Astrocyte of the spinal cord (primary cell): ENCODE measurements at regions not wholly inside any gene's neighbourhood (a gene's known extent, or its start where the extent isn't known, plus 50 kb on each side); places are given as distances from the start of the nearest gene placed in this dataset.

Experiments used
- DNase-seq: peaks from one replicate; pipeline ENCODE4 v3.0.0; 2011; ENCODE audit warnings: low read depth, low spot score
- H3K4me3 ChIP-seq: 2 replicates; pipeline ENCODE4 v1.5.1; 2011; ENCODE audit warnings: low read depth, mild to moderate bottlenecking, low read length, moderate library complexity
- CTCF ChIP-seq: IDR thresholded peaks from 2 replicates; pipeline ENCODE4 v1.5.1; 2012; ENCODE audit warnings: low read depth, mild to moderate bottlenecking, low read length, inconsistent platforms
- in situ Hi-C: cut with HindIII; loops from 2 replicates; pipeline ENCODE4 v1.10.0; 2017; ENCODE audit warnings: low sequenced_read_pairs

DNA sequence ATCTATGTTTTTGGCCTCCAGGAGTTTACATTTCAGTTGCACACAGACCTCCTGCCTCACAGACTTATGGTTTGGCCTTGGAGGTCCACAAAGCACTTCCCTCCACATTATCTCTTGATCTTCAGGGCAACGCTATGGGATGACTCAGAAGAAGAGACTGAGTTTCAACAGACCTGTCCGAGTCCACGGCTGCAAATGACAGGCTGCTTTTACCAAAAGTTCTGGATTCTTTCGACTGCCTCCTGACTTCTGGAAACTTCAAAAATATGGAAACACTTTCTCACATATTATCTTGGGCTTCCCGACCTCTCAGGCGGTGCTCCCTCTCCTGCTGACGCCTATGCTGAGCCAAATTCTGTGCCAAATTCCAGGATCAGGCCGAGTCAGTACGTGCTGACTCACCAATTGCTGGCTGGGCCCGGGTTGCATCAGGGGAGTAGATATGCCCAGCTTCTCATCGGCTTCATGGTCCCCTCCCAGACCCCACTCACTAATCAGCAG is 190.2 kb downstream of the BMP7 start:
- peak; percentile 62 for DNase-seq

GRCh38 chr20:57076951-57077350 is 189.5 kb downstream of the BMP7 start:
- TF ChIP-seq CTCF: no peak
- in situ Hi-C loops: no loop called here
- no peak overlapping the region for H3K4me3 ChIP-seq
- no peak for DNase-seq

More for the DNA sequence above, 190.2 kb downstream of the BMP7 start:
- H3K4me3 ChIP-seq: no peak overlapping the region
- no peak for TF ChIP-seq CTCF
- in situ Hi-C loops: no loop called here

DNA sequence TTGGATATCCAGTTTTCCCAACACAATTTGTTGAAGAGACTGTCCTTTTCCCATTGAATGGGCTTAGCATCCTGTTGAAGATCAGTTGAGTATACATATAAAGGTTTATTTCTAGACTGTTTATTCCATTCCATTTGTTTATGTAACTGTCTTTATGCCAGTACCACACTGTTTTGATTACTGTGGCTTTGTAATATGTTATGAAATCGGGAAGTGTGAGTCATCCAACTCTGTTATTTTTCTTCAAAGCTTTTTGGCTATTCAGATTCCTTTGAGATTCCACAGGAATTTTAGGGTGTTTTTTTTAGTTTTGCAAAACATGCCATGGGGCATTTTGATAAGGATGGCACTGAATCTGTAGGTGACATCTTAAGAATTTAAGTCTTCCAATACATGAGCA is 188.3 kb downstream of the BMP7 start:
- in situ Hi-C loops: no loop called here
- H3K4me3 ChIP-seq: no peak overlapping the region
- no peak for TF ChIP-seq CTCF
- DNase-seq: no peak

DNA sequence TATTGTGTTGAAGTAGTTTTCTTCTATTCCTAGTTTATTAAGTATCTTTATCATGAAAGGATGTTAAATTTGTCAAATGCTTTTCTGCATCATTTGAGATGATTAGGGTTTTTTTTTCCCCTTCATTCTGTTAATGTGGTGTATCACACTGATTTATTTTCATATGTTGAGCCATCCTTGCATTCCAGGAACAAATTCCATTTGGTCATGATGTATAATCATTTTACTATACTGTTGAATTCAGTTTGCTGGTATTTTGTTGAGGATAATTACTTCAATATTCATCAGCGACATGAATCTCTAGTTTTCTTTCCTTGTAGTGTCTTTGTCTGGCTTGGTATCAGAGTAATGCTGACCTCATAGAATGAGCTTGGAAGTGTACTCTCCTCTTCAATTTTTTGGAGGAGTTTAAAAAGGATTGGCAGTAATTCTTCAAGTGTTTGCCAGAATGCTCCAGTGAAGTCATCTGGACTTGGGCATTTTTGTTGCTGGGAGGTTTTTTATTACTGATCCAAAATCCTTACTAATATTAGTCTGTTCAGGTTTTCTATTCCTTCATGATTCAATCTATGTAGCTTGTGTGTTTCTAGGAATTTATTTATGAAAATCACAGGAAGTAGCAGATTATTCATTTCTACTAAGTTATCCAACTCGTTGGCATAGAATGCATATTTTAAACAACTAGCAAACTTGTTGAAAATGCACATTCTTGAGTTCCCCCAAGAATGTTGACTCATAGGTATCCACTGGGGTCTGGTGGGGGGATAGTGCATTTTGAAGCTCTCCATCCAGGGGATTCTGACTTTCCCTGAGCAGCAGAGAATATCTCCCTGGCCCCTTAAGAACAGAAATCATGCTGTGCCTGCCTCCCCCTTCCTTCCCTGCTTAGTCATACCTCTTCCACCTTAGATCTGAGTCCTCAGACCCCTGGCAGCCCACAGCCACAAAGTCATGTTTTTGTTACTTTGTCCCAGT is 187.1 kb downstream of the BMP7 start:
- TF ChIP-seq CTCF: no peak
- in situ Hi-C loops: no loop called here
- DNase-seq: peak; percentile 63
- no peak overlapping the region for H3K4me3 ChIP-seq

GRCh38 chr20:57080796-57081195 is 185.6 kb downstream of the BMP7 start:
- TF ChIP-seq CTCF: peak; percentile 48
- H3K4me3 ChIP-seq: no peak overlapping the region
- in situ Hi-C loops: no loop called here
- DNase-seq: peak; percentile 45

DNA sequence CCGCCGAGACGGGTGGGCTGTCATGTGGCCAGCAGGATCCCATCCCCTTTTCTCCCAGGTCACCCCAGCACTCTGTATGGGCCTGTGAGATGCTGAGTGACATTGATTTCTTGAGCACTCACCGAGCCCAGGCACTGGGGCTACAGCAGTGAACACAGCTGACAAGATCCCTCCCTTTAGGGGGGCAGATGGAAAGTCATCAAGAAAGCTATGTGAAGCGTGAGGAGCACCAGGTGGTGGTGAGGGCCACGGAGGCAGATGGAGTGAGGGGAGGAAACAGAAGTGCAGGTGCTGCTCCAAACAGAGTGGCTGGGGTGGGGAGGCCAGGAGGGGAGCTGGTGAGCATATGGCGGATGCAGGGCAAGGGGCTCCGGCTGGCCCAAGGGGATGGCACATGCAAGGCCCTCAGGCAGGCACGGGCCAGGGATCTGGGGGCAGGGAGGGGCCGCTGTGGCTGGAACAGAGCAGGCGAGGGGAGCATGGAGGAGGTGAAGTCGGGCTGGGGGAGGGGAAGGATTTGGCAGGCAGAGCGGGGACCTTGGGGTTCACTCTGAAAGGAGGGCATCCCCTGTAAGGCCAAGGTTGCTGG is 184.0 kb downstream of the BMP7 start:
- no peak overlapping the region for H3K4me3 ChIP-seq
- no peak for DNase-seq
- in situ Hi-C loops: no loop called here
- TF ChIP-seq CTCF: no peak
